ENCODE measurements at regions not wholly inside any gene's neighbourhood (a gene's known extent, or its start where the extent isn't known, plus 50 kb on each side); places are given as distances from the start of the nearest gene placed in this dataset.

DNA sequence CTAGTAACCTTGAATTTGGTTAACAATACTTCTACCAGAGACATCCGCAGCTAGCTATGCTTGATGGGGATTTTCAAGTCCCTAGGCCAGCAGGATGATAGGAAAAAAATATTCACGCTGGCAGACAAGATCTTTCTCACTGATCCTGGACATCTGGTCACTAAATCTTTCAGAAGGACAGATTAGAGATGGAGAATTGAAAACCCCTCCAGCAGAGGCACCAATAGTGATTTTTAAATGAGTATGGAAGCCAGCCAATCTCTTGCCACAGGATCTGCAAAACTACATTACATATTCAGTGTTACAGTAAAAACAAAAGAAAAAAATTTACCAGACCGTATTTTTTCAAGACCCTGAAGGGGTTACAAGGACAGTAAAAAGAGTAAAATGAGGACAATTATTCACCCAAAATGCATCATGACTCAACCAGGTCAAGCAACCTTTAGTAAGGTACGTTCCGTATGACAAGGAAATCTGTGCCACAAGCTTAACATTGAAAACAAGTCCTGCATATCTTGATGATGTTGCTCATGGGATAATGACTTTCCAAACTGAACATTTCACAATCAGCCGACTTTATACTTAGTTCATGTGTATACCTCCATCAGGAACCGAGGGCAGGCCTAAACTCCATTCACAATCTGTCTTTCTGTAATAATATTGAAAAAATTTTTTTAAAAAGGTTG lies 239.5 kb downstream of the GXYLT1 start:
- Histone ChIP-seq H3K36me3 (no peaks in the 10 kb centered on the region), H3K4me3 (no peak overlapping the region), H3K27me3 (no peaks in the 10 kb centered on the region), H3K27ac (no peak overlapping the region), H3K4me1 (no peaks in the 10 kb centered on the region), H3K9me3 (no peaks in the 10 kb centered on the region)
- DNase-seq (no peak), ATAC-seq (no peak)
- TF ChIP-seq, protein P1, sequence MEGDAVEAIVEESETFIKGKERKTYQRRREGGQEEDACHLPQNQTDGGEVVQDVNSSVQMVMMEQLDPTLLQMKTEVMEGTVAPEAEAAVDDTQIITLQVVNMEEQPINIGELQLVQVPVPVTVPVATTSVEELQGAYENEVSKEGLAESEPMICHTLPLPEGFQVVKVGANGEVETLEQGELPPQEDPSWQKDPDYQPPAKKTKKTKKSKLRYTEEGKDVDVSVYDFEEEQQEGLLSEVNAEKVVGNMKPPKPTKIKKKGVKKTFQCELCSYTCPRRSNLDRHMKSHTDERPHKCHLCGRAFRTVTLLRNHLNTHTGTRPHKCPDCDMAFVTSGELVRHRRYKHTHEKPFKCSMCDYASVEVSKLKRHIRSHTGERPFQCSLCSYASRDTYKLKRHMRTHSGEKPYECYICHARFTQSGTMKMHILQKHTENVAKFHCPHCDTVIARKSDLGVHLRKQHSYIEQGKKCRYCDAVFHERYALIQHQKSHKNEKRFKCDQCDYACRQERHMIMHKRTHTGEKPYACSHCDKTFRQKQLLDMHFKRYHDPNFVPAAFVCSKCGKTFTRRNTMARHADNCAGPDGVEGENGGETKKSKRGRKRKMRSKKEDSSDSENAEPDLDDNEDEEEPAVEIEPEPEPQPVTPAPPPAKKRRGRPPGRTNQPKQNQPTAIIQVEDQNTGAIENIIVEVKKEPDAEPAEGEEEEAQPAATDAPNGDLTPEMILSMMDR (IDR thresholded peaks at IDR 0.05) = no peak
- intact Hi-C loops (cut with DNase I) = no loop called here

DNA sequence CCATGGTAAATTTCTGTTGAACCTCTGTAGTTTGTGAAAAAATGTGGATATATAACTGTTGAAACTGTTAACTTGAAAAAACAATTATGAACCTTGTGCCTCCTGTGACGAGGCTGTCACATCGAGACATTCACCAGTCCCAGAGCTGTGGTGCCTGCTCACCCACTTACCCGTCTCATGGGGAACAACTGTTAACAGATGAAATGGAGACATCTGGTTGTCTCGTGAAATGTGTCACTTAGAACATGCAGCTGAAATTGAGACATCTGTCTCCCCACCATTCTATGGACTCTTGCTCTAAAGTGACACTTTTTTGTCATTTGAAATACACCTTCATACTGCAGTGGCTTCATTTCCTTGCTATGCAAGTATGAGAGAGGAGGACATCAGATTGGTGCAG lies 240.6 kb downstream of the GXYLT1 start:
- TF ChIP-seq, protein P1 (IDR thresholded peaks at IDR 0.05) = no peak
- ATAC-seq = no peak
- H3K4me1 ChIP-seq = no peaks in the 10 kb centered on the region
- intact Hi-C loops (cut with DNase I) = no loop called here
- no peak overlapping the region for H3K4me3 ChIP-seq
- no peak overlapping the region for H3K27ac ChIP-seq
- no peak for DNase-seq
- H3K27me3 ChIP-seq = no peaks in the 10 kb centered on the region
- H3K36me3 ChIP-seq = no peaks in the 10 kb centered on the region
- no peaks in the 10 kb centered on the region for H3K9me3 ChIP-seq

DNA sequence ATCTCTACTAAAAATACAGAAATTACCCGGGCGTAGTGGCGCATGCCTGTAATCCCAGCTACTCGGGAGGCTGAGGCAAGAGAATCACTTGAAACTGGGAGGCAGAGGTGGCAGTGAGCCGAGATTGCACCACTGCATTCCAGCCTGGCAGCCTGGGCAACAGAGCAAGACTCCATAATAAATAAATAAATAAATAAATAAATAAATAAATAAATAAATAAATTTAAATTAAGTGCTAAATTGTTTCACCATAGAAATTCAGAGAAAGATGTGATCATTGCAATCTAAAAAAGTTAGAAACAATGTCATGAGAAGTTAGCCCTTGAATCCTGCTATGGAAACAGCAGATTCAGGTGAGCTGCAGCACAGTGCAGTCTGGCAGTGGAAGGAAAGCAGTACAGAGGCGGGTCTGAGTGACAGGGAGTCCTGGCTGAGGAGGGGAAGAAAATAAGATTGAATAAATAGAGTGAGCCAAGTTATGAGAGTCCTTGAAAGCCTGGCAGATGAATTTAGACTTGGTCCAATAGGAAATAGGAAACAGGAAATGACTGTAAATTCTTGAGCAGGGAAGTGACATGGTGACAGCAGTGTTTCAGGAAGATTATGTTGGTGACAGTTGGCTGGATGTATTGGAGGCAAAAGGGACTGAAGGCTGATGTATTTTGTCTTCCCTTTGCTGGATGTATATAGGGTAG lies 241.5 kb downstream of the GXYLT1 start:
- intact Hi-C loops (cut with DNase I) = no loop called here
- ATAC-seq (no peak), DNase-seq (no peak)

DNA sequence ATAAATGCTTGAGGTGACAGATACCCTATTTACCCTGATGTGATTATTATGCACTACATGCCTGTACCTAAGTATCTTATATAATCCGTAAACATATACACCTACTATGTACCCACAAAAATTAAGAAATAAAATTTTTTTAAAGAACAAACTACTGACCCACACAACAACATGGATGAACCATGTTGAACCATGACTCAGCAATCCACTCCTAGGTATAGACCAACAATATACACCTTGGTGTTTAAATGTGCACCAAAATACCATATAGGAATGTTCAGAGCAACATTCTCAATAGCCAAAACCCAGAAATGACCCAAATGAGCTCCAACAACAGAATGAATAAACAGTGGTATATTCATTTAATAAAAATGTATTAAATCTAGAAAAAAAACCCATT lies 245.1 kb downstream of the GXYLT1 start:
- H3K9me3 ChIP-seq = peaks cover 5% of the 10 kb centered on the region
- no peak overlapping the region for H3K27ac ChIP-seq
- TF ChIP-seq, protein P1 (IDR thresholded peaks at IDR 0.05) = no peak
- no peak overlapping the region for H3K4me3 ChIP-seq
- intact Hi-C loops (cut with DNase I) = no loop called here
- H3K27me3 ChIP-seq = no peaks in the 10 kb centered on the region
- ATAC-seq (no peak), DNase-seq (no peak)
- no peaks in the 10 kb centered on the region for H3K36me3 ChIP-seq
- no peaks in the 10 kb centered on the region for H3K4me1 ChIP-seq

More for the DNA sequence above, 241.5 kb downstream of the GXYLT1 start:
- Histone ChIP-seq H3K27ac (no peak overlapping the region), H3K9me3 (no peaks in the 10 kb centered on the region), H3K4me3 (no peak overlapping the region), H3K27me3 (no peaks in the 10 kb centered on the region), H3K4me1 (no peaks in the 10 kb centered on the region), H3K36me3 (no peaks in the 10 kb centered on the region)
- TF ChIP-seq, protein P1 (IDR thresholded peaks at IDR 0.05) = no peak

DNA sequence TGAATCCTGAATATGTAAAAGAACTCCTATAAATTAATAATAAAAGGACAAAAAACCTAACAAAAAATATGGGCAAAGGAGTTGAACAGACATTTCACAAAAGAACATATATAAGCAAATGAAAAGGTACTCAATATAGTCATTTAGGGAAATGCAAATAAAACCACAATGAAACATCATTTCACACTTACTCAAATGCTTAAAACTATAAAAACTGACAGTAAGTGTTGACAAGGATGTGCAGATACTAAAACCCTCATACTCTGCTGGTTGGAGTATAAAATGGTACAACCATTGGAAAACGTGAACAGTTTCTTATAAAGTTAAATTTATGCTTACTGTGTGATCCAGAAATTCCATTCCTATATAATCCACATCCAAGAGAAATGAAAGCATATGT lies 247.1 kb downstream of the GXYLT1 start:
- no peaks in the 10 kb centered on the region for H3K27me3 ChIP-seq
- ATAC-seq = no peak
- DNase-seq = no peak
- no peak overlapping the region for H3K27ac ChIP-seq
- TF ChIP-seq, protein P1 (IDR thresholded peaks at IDR 0.05) = no peak
- peaks cover 5% of the 10 kb centered on the region for H3K9me3 ChIP-seq
- H3K36me3 ChIP-seq = no peaks in the 10 kb centered on the region
- intact Hi-C loops (cut with DNase I) = no loop called here
- H3K4me3 ChIP-seq = no peak overlapping the region
- H3K4me1 ChIP-seq = no peaks in the 10 kb centered on the region

Measured in upper lobe of right lung (tissue), 1 donor.